Testis (tissue), 2 donors: ENCODE measurements at regions not wholly inside any gene's neighbourhood (a gene's known extent, or its start where the extent isn't known, plus 50 kb on each side); places are given as distances from the start of the nearest gene placed in this dataset.

Source experiments
- DNase-seq: peaks from one replicate; pipeline ENCODE4 v3.0.0-alpha.2; 2019
- H3K27ac ChIP-seq, 2 donors: fragments of 200-600 bp; sonication (generic); one replicate each; pipeline ENCODE4 v1.5.1; 2019
- H3K27me3 ChIP-seq: fragments of 200-600 bp; sonication (generic); one replicate; pipeline ENCODE4 v1.5.1; 2019
- H3K36me3 ChIP-seq: fragments of 200-600 bp; sonication (generic); one replicate; pipeline ENCODE4 v1.5.1; 2017; ENCODE audit warnings: low read depth; ENCODE audit errors: missing control alignments
- H3K4me1 ChIP-seq: fragments of 200-600 bp; sonication (generic); one replicate; pipeline ENCODE4 v1.5.1; 2019
- H3K4me3 ChIP-seq, 2 donors: fragments of 200-600 bp; sonication (generic); one replicate each; pipeline ENCODE4 v1.5.1; 2017 to 2019
- H3K9me3 ChIP-seq: fragments of 200-600 bp; sonication (generic); one replicate; pipeline ENCODE4 v1.5.1; 2017
- POLR2A ChIP-seq: fragments of 450-650 bp; IDR thresholded peaks from one replicate; pipeline ENCODE4 v1.6.1; 2017; ENCODE audit warnings: antibody characterized with exemption, mild to moderate bottlenecking, moderate library complexity
- WGBS, 2 donors: methylation state at CpG; one replicate each; pipeline ENCODE4 v1.1.5; 2018; 5-methylcytosine and 5-hydroxymethylcytosine counted together
- intact Hi-C: fragments of 100-400 bp; cut with DNase I; formaldehyde crosslinking; loops from one replicate; pipeline ENCODE4 v1.15.1; 2023; ENCODE audit warnings: low total_unique reads
- TF ChIP-seq, protein P1 (sequence below), 3 experiments: fragments of 450-650 bp in 2 of 3; fragments of 200-600 bp in 1 of 3; sonication (generic) in 1 of 3; IDR thresholded peaks; one replicate each; pipeline ENCODE4 v1.5.1; 2016 to 2019; ENCODE audit warnings: antibody characterized with exemption in 3 of 3, mild to moderate bottlenecking in 2 of 3, moderate library complexity in 1 of 3

DNA sequence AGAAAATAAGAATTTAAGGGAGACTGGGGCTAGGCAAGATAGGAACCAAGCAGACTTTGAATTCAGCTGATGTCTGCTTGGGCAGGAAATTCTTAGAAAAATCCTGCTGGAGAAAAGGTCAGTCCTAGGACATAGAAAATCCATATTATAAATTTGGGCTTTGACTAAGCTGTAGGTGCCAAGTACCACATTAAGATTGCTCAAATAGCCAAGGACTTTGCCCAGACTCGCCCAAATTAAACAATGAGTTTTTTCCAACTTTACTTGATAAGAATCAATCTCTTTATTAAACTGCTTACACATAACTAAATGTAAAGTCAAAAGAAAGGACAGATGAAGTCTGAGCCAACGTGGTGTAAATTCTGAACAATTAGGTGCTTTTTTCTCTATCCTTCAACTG is 95.4 kb downstream of the FUNDC1 start:
- intact Hi-C loops, result no loop called here
- no peak overlapping the region for H3K4me3 ChIP-seq
- H3K36me3 ChIP-seq, result no peaks in the 10 kb centered on the region
- no peak overlapping the region for H3K27ac ChIP-seq
- no peaks in the 10 kb centered on the region for H3K9me3 ChIP-seq
- H3K27me3 ChIP-seq, result no peaks in the 10 kb centered on the region
- WGBS, 2 donors, result 65 to 73% methylated on average over 2 of the region's 2 CpGs
- H3K4me1 ChIP-seq, result no peaks in the 10 kb centered on the region
- TF ChIP-seq POLR2A, result no peak
- TF ChIP-seq, protein P1, sequence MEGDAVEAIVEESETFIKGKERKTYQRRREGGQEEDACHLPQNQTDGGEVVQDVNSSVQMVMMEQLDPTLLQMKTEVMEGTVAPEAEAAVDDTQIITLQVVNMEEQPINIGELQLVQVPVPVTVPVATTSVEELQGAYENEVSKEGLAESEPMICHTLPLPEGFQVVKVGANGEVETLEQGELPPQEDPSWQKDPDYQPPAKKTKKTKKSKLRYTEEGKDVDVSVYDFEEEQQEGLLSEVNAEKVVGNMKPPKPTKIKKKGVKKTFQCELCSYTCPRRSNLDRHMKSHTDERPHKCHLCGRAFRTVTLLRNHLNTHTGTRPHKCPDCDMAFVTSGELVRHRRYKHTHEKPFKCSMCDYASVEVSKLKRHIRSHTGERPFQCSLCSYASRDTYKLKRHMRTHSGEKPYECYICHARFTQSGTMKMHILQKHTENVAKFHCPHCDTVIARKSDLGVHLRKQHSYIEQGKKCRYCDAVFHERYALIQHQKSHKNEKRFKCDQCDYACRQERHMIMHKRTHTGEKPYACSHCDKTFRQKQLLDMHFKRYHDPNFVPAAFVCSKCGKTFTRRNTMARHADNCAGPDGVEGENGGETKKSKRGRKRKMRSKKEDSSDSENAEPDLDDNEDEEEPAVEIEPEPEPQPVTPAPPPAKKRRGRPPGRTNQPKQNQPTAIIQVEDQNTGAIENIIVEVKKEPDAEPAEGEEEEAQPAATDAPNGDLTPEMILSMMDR (IDR thresholded peaks at IDR 0.05), result no peak
- DNase-seq, result no peak

DNA sequence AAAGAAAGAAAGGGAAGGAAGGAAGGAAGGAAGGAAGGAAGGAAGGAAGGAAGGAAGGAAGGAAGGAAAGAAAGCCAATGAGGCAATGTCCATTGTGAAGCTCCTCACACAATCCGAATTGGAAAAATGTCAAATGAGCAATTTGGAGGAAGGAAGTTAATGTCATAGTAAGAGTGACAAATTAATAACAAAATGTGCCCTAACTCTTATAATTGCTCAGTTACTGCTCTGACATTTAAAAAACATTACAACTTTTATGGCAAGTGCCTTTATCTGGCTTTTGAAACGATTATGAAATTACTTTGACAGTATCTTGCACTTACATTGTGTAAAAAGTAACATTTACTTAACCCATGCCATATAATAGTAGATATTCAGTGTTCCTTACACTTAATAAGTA is 96.5 kb upstream of the EFHC2 start:
- DNase-seq, result no peak
- WGBS, 2 donors, result 21 to 30% methylated on average over 2 of the region's 2 CpGs
- no peak for TF ChIP-seq POLR2A
- TF ChIP-seq, protein P1 (IDR thresholded peaks at IDR 0.05), result no peak
- no peaks in the 10 kb centered on the region for H3K4me1 ChIP-seq
- H3K4me3 ChIP-seq, result no peak overlapping the region
- no peaks in the 10 kb centered on the region for H3K36me3 ChIP-seq
- H3K27me3 ChIP-seq, result no peaks in the 10 kb centered on the region
- intact Hi-C loops, result no loop called here
- H3K27ac ChIP-seq, result no peak overlapping the region
- H3K9me3 ChIP-seq, result no peaks in the 10 kb centered on the region

DNA sequence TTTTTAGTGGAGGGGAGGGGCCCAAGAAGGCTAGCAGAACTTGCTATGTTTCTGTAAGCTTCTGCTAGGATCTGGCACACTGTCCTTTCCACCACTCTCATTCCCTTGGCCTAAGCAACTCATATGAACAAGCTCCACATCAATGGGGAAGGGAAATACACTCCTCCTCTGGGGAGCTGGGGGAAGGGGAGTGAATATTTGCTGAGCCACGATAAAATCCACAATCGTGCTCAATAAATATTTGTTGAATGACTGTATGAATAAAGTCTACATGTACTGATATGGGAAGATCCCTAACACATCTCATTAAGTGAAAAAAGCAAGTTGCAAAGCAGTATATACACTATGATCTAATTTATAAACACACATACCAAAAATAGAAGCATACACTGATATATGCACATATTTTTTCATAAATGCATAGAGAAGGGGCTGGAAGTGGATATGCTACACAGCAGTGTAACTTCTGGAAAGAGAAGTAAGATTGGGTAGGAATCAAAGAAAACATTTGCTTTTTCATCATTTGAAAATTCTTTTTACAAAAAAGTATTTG is 95.8 kb upstream of the EFHC2 start:
- TF ChIP-seq, protein P1 (IDR thresholded peaks at IDR 0.05), result no peak
- no peak for TF ChIP-seq POLR2A
- no peaks in the 10 kb centered on the region for H3K36me3 ChIP-seq
- WGBS, 2 donors, result 60 to 100% methylated on average over 2 of the region's 2 CpGs

DNA sequence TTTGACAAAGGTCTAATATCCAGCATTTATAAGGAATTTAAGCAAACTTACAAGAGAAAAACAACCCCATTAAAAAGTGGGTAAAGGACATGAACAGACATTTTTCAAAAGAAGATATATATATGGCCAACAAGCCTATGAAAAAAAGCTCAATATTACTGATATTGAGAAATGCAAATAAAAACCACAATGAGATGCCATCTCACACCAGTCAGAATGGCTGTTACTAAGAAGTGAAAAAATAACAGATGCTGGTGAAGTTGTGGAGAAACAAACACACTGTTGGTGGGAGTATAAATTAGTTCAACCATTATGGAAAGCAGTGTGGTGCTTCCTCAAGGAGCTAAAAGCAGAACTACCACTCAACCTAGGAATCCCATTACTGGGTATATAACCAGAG is 91.6 kb upstream of the EFHC2 start:
- intact Hi-C loops, result no loop called here
- H3K4me1 ChIP-seq, result no peaks in the 10 kb centered on the region
- no peak for TF ChIP-seq POLR2A
- TF ChIP-seq, protein P1 (IDR thresholded peaks at IDR 0.05), result no peak
- no peaks in the 10 kb centered on the region for H3K9me3 ChIP-seq
- no peak overlapping the region for H3K27ac ChIP-seq
- DNase-seq, result no peak
- H3K27me3 ChIP-seq, result no peaks in the 10 kb centered on the region
- no peak overlapping the region for H3K4me3 ChIP-seq
- H3K36me3 ChIP-seq, result no peaks in the 10 kb centered on the region

More for the DNA sequence above, 95.8 kb upstream of the EFHC2 start:
- H3K9me3 ChIP-seq, result no peaks in the 10 kb centered on the region
- intact Hi-C loops, result no loop called here
- no peaks in the 10 kb centered on the region for H3K27me3 ChIP-seq
- no peak overlapping the region for H3K4me3 ChIP-seq
- no peak overlapping the region for H3K27ac ChIP-seq
- DNase-seq, result no peak
- H3K4me1 ChIP-seq, result no peaks in the 10 kb centered on the region

- no peak for DNase-seq
- no peak overlapping the region for H3K27ac ChIP-seq
- H3K9me3 ChIP-seq, result no peaks in the 10 kb centered on the region
- WGBS, 2 donors, result 65 to 71% methylated on average over 3 of the region's 3 CpGs
- H3K27me3 ChIP-seq, result no peaks in the 10 kb centered on the region
- no peak for TF ChIP-seq POLR2A
- TF ChIP-seq, protein P1 (IDR thresholded peaks at IDR 0.05), result no peak
- no peaks in the 10 kb centered on the region for H3K4me1 ChIP-seq
- no peaks in the 10 kb centered on the region for H3K36me3 ChIP-seq
- H3K4me3 ChIP-seq, result no peak overlapping the region
- intact Hi-C loops, result no loop called here
Observed at GRCh38 chrX:44433556-44433955, 90.1 kb upstream of the EFHC2 start.
